ENCODE measurements at regions not wholly inside any gene's neighbourhood (a gene's known extent, or its start where the extent isn't known, plus 50 kb on each side); places are given as distances from the start of the nearest gene placed in this dataset.
"Not testable (repeated sequence)": the region's sequence is repeated elsewhere in the genome, so short reads cannot be mapped to it uniquely, and the experiment has no call there.

- Histone ChIP-seq H3K4me3 (no peak overlapping the region), H3K9me3 (no peaks in the 10 kb centered on the region), H3K27ac (no peak overlapping the region), H3K27me3 (no peaks in the 10 kb centered on the region), H3K9ac (ENCODE audit: low read depth in 2 of 2, low read length in 2 of 2) (no peak overlapping the region), H3K36me3 (no peaks in the 10 kb centered on the region), H3K4me1 (no peaks in the 10 kb centered on the region)
- intact Hi-C loops (cut with DNase I), result no loop called here
- TF ChIP-seq CTCF (IDR thresholded peaks at IDR 0.05), result no peak
- DNase-seq, result no peak
Measured at GRCh38 chr10:3259499-3259898, 86.9 kb upstream of the PITRM1 start.

- intact Hi-C loops (cut with DNase I), result no loop called here
- Histone ChIP-seq H3K36me3 (no peaks in the 10 kb centered on the region), H3K9me3 (no peaks in the 10 kb centered on the region), H3K4me1 (no peaks in the 10 kb centered on the region), H3K27me3 (no peaks in the 10 kb centered on the region), H3K27ac (no peak overlapping the region), H3K9ac (ENCODE audit: low read depth in 2 of 2, low read length in 2 of 2) (no peak overlapping the region), H3K4me3 (no peak overlapping the region)
- no peak for DNase-seq
- TF ChIP-seq CTCF (IDR thresholded peaks at IDR 0.05), result no peak
Measured at GRCh38 chr10:3258394-3258793, 85.8 kb upstream of the PITRM1 start.

- DNase-seq, result no peak
- Histone ChIP-seq H3K4me1 (no peaks in the 10 kb centered on the region), H3K9ac (ENCODE audit: low read depth in 2 of 2, low read length in 2 of 2) (no peak overlapping the region), H3K9me3 (no peaks in the 10 kb centered on the region), H3K27ac (no peak overlapping the region), H3K4me3 (no peak overlapping the region), H3K36me3 (no peaks in the 10 kb centered on the region), H3K27me3 (no peaks in the 10 kb centered on the region)
- TF ChIP-seq CTCF (IDR thresholded peaks at IDR 0.05), result no peak
- intact Hi-C loops (cut with DNase I), result no loop called here
Measured at GRCh38 chr10:3255616-3256015, 83.0 kb upstream of the PITRM1 start.

- no peak overlapping the region for H3K27ac ChIP-seq
- intact Hi-C loops (cut with DNase I), result no loop called here
- DNase-seq, result no peak
Measured at GRCh38 chr10:3255075-3255474, 82.5 kb upstream of the PITRM1 start.

GRCh38 chr10:3253974-3254373 lies 81.4 kb upstream of the PITRM1 start:
- H3K36me3 ChIP-seq; DNase-seq; H3K27ac ChIP-seq; H3K9me3 ChIP-seq; H3K4me1 ChIP-seq; H3K4me3 ChIP-seq; H3K9ac ChIP-seq (ENCODE audit: low read depth in 2 of 2, low read length in 2 of 2); H3K27me3 ChIP-seq; intact Hi-C loops (cut with DNase I): not testable (repeated sequence)

More at GRCh38 chr10:3255075-3255474, 82.5 kb upstream of the PITRM1 start:
- no peaks in the 10 kb centered on the region for H3K36me3 ChIP-seq
- H3K27me3 ChIP-seq, result no peaks in the 10 kb centered on the region
- no peaks in the 10 kb centered on the region for H3K9me3 ChIP-seq
- TF ChIP-seq CTCF (IDR thresholded peaks at IDR 0.05), result no peak
- H3K9ac ChIP-seq (ENCODE audit: low read depth in 2 of 2, low read length in 2 of 2), result no peak overlapping the region
- H3K4me1 ChIP-seq, result no peaks in the 10 kb centered on the region
- no peak overlapping the region for H3K4me3 ChIP-seq

- no peaks in the 10 kb centered on the region for H3K4me1 ChIP-seq
- no peak overlapping the region for H3K27ac ChIP-seq
- TF ChIP-seq CTCF (IDR thresholded peaks at IDR 0.05), result no peak
- no peaks in the 10 kb centered on the region for H3K36me3 ChIP-seq
- H3K9ac ChIP-seq (ENCODE audit: low read depth in 2 of 2, low read length in 2 of 2), result no peak overlapping the region
- H3K27me3 ChIP-seq, result no peaks in the 10 kb centered on the region
- intact Hi-C loops (cut with DNase I), result no loop called here
- H3K9me3 ChIP-seq, result no peaks in the 10 kb centered on the region
- no peak overlapping the region for H3K4me3 ChIP-seq
- no peak for DNase-seq
Measured at GRCh38 chr10:3251172-3251571, 78.6 kb upstream of the PITRM1 start.
